ENCODE measurements at regions not wholly inside any gene's neighbourhood (a gene's known extent, or its start where the extent isn't known, plus 50 kb on each side); places are given as distances from the start of the nearest gene placed in this dataset.

- H3K79me2 ChIP-seq (ENCODE audit: control insufficient read depth, insufficient read depth, low read length), result no peaks in the 10 kb centered on the region
- no peaks in the 10 kb centered on the region for H3K36me3 ChIP-seq (ENCODE audit: control insufficient read depth, insufficient read depth, low read length)
- ATAC-seq, result no peak
- intact Hi-C loops (cut with micrococcal nuclease), result no loop called here
- POLR2A ChIA-PET, result interaction anchor here (0.6 kb wide), 1 partner anchor 343 kb away, joined by 3 read pairs; no protein-coding TSS in a partner anchor
- CTCF ChIA-PET (ENCODE audit: low intra/inter-chr PET ratio), result no interaction called here
- no peak for DNase-seq (ENCODE audit: extremely low read depth in 1 of 4, low spot score in 3 of 4)
- H3K9me1 ChIP-seq (ENCODE audit: control insufficient read depth, insufficient read depth, low read length), result no peaks in the 10 kb centered on the region
- H3K4me1 ChIP-seq (replicated peaks in 1 of 2; ENCODE audit: control insufficient read depth in 2 of 2, insufficient read depth in 2 of 2, low read length in 2 of 2), result no peaks in the 10 kb centered on the region
- in situ Hi-C loops (cut with MboI), result no loop called here
- no peak overlapping the region for H3K27ac ChIP-seq (ENCODE audit: extremely low read depth, low read depth, low read length)
- H3K4me3 ChIP-seq, result no peak overlapping the region
- H3K27me3 ChIP-seq (ENCODE audit: control insufficient read depth in 2 of 2, insufficient read depth in 2 of 2, low read length in 2 of 2), result peaks cover 0 to 40% of the 10 kb centered on the region in 2 experiments; a peak in 3 of 5 replicates
- H4K20me1 ChIP-seq (replicated peaks; ENCODE audit: control insufficient read depth, insufficient read depth, low read length), result no peaks in the 10 kb centered on the region
- no peak for FAIRE-seq
- no peak overlapping the region for H3K4me2 ChIP-seq (ENCODE audit: insufficient read depth, low read length)
- no peaks in the 10 kb centered on the region for H3K9me3 ChIP-seq (replicated peaks; ENCODE audit: control insufficient read depth, insufficient read depth, low read depth, low read length)
- 8% methylated on average over 3 of the region's 3 CpGs for WGBS (ENCODE audit: insufficient coverage, low coverage, missing lambda C conversion rate)
- H2AFZ ChIP-seq (ENCODE audit: low read depth, low read length), result no peak overlapping the region
- H3K9ac ChIP-seq (ENCODE audit: insufficient read depth in 1 of 2, low read depth in 2 of 2, low read length in 2 of 2), result no peak overlapping the region
- no TSS peak for BruUV-seq (replicated peaks)
- TF ChIP-seq RFX5 (IDR thresholded peaks at IDR 0.05; ENCODE audit: low read depth, low read length) (no peak), MECOM (CRISPR knock-in tag; IDR thresholded peaks at IDR 0.05) (no peak), UBTF (IDR thresholded peaks at IDR 0.05; ENCODE audit: borderline replicate concordance in 1 of 2, low read depth in 2 of 2, low read length in 2 of 2) (no peak), MGA (IDR thresholded peaks at IDR 0.05) (no peak), ZNF274 (IDR thresholded peaks at IDR 0.05; ENCODE audit: borderline replicate concordance, low read depth, low read length) (no peak), ZC3H4 (CRISPR knock-in tag; IDR thresholded peaks at IDR 0.05; ENCODE audit: borderline replicate concordance) (no peak)
Observed at GRCh38 chr2:120628248-120628647, 107.4 kb upstream of the GLI2 start.
